ENCODE measurements at regions not wholly inside any gene's neighbourhood (a gene's known extent, or its start where the extent isn't known, plus 50 kb on each side); places are given as distances from the start of the nearest gene placed in this dataset.
"Not testable (repeated sequence)": the region's sequence is repeated elsewhere in the genome, so short reads cannot be mapped to it uniquely, and the experiment has no call there.

GRCh38 chr12:82634495-82635258 lies 52.0 kb upstream of the TMTC2 start:
- not testable (repeated sequence) for DNase-seq

GRCh38 chr12:82635263-82635662 lies 51.4 kb upstream of the TMTC2 start:
- DNase-seq: no peak

Data from NCI-H1417 treated with DMSO at 0.1 percent for 48 hours (cell line).